Nephron progenitor cell (in vitro differentiated cells): ENCODE measurements at regions not wholly inside any gene's neighbourhood (a gene's known extent, or its start where the extent isn't known, plus 50 kb on each side); places are given as distances from the start of the nearest gene placed in this dataset.

Experiments
- DNase-seq: peaks from one replicate; pipeline ENCODE4 v3.0.0; 2021
- H3K27ac Mint-ChIP-seq: 2 replicates; pipeline ENCODE4 v1.8.0; 2021; ENCODE audit warnings: mild to moderate bottlenecking, moderate library complexity, mixed read lengths
- H3K27me3 Mint-ChIP-seq: 2 replicates; pipeline ENCODE4 v1.8.0; 2021; ENCODE audit warnings: mild to moderate bottlenecking, low read depth, mixed read lengths; ENCODE audit not compliant: poor library complexity
- H3K36me3 Mint-ChIP-seq: 2 replicates; pipeline ENCODE4 v1.8.0; 2021; ENCODE audit warnings: low read depth, mixed read lengths
- H3K4me1 Mint-ChIP-seq: 2 replicates; pipeline ENCODE4 v1.8.0; 2021; ENCODE audit warnings: mixed read lengths
- H3K4me3 Mint-ChIP-seq: 2 replicates; pipeline ENCODE4 v1.8.0; 2021; ENCODE audit warnings: mild to moderate bottlenecking, moderate library complexity, mixed read lengths
- H3K9me3 Mint-ChIP-seq: 2 replicates; pipeline ENCODE4 v1.8.0; 2021; ENCODE audit warnings: mild to moderate bottlenecking, moderate library complexity, mixed read lengths
- TF ChIP-seq, protein P1 (sequence below): fragments of 200-600 bp; sonication (generic); IDR thresholded peaks from 2 replicates; pipeline ENCODE4 v1.5.0; 2021; ENCODE audit warnings: antibody characterized with exemption

DNA sequence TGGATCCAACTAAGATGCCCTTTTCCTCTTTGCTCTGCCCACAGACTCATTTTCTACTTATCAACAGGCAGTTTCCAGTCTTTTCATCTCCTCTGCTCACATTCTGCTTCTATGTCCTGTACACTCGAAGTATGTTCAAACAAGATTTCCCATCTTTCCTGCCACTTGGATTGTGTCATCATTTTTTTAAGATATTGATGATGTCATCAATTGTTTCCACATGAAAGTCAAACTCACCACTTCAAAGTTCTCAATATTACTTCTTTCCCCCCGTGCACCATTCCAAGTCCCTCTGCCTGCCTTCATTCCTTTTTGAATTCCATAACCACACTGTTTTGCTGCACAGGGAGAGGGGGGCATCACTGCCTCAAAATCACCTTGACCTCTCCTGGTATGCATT lies 175.0 kb upstream of the RFX3 start:
- no peak overlapping the region for H3K4me3 Mint-ChIP-seq
- H3K27me3 Mint-ChIP-seq, result peaks cover 3% of the 10 kb centered on the region
- no peak overlapping the region for H3K27ac Mint-ChIP-seq
- peaks cover 19% of the 10 kb centered on the region for H3K9me3 Mint-ChIP-seq
- H3K4me1 Mint-ChIP-seq, result peaks cover 23% of the 10 kb centered on the region
- no peaks in the 10 kb centered on the region for H3K36me3 Mint-ChIP-seq
- DNase-seq, result no peak
- TF ChIP-seq, protein P1, sequence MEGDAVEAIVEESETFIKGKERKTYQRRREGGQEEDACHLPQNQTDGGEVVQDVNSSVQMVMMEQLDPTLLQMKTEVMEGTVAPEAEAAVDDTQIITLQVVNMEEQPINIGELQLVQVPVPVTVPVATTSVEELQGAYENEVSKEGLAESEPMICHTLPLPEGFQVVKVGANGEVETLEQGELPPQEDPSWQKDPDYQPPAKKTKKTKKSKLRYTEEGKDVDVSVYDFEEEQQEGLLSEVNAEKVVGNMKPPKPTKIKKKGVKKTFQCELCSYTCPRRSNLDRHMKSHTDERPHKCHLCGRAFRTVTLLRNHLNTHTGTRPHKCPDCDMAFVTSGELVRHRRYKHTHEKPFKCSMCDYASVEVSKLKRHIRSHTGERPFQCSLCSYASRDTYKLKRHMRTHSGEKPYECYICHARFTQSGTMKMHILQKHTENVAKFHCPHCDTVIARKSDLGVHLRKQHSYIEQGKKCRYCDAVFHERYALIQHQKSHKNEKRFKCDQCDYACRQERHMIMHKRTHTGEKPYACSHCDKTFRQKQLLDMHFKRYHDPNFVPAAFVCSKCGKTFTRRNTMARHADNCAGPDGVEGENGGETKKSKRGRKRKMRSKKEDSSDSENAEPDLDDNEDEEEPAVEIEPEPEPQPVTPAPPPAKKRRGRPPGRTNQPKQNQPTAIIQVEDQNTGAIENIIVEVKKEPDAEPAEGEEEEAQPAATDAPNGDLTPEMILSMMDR, result no peak

DNA sequence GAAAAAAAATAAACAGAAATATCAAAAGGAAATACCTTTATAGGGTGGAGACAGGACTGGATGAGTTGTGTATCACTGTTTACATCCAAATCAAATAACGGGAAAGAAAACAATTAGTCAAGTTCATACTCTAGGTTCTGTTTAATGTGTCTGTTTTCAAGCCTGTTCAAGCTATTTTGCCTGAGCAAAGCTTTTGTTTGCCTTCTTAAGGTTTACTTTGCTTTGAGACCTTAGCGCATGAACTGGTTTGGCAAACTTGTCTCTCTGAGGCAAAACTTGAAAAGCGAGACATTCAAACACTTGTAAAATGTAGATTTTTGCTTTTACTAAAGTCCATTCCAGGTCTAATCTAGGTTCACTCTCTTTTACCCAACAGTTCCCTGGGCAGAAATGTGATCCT lies 174.1 kb upstream of the RFX3 start:
- Mint-ChIP-seq H3K4me3 (no peak overlapping the region), H3K27ac (no peak overlapping the region), H3K27me3 (peaks cover 3% of the 10 kb centered on the region), H3K9me3 (peaks cover 12% of the 10 kb centered on the region), H3K36me3 (no peaks in the 10 kb centered on the region), H3K4me1 (peaks cover 23% of the 10 kb centered on the region)
- no peak for DNase-seq
- TF ChIP-seq, protein P1, result no peak

DNA sequence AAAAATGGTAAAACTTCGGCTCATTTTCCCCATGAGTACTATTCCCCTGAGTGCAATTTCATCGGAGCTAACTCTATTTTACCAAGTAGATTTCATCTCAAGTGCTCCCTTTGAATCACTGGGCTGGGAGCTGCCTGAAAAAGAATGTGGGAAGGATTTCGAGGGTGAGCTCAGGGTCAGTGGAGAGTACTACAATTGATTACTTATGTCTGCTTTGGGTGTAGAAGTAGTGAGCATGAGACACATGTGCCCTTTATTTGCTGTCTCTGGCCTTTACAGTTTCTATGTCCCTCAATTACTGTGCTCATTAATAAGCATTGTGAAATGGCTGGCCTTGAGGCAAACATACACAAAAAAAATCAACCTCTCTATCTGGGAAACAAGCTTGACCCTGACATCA lies 172.7 kb upstream of the RFX3 start:
- Mint-ChIP-seq H3K9me3 (peaks cover 11% of the 10 kb centered on the region), H3K4me3 (no peak overlapping the region)

DNA sequence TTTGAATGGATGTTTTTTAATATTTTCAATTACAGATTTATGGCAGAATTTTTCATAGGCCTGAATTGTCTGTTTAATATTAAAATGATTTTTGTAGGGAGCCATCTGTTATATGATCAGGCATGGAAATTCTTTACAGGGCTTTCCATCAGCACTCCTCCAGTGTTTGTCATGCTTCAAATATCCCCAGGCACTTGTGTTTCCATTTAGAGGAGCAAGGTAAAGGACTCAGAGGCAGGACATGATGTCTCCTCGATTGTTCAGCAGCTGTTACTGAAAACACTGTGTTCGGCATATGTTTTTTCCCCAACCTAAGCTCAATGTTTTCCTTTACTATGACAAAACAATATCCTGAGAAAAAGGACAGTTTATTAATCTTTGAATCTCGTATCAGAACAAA lies 172.3 kb upstream of the RFX3 start:
- no peak for DNase-seq
- Mint-ChIP-seq H3K9me3 (peaks cover 11% of the 10 kb centered on the region), H3K27me3 (peaks cover 3% of the 10 kb centered on the region), H3K4me3 (no peak overlapping the region), H3K4me1 (peaks cover 23% of the 10 kb centered on the region), H3K27ac (no peak overlapping the region), H3K36me3 (no peaks in the 10 kb centered on the region)
- TF ChIP-seq, protein P1, result no peak

More for the DNA sequence above, 172.7 kb upstream of the RFX3 start:
- H3K27ac Mint-ChIP-seq, result no peak overlapping the region
- no peaks in the 10 kb centered on the region for H3K36me3 Mint-ChIP-seq
- no peak for DNase-seq
- peaks cover 3% of the 10 kb centered on the region for H3K27me3 Mint-ChIP-seq
- TF ChIP-seq, protein P1, result no peak
- H3K4me1 Mint-ChIP-seq, result peaks cover 23% of the 10 kb centered on the region

DNA sequence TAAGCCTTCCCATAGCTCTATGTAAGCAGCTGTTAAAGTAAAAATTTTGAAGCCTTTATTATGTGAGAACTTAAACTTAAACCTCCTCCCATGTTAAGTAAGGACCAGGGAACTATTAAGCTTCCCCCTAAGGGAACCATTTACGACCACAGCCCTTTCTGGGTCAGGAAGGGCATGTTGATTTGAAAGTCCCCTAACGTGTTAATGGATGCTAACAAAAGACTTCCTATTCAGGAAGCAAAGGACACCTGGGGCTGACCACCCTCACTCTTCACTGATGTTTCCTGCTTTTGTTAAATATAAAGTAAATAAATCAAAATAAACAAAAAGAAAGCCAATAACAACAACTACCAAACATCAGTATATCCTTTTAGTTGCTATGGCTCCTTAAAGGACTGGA lies 170.6 kb upstream of the RFX3 start:
- H3K4me3 Mint-ChIP-seq, result no peak overlapping the region
- DNase-seq, result no peak
- TF ChIP-seq, protein P1, result no peak
- peaks cover 11% of the 10 kb centered on the region for H3K9me3 Mint-ChIP-seq
- no peaks in the 10 kb centered on the region for H3K36me3 Mint-ChIP-seq
- H3K27me3 Mint-ChIP-seq, result peaks cover 3% of the 10 kb centered on the region
- H3K4me1 Mint-ChIP-seq, result peaks cover 23% of the 10 kb centered on the region
- no peak overlapping the region for H3K27ac Mint-ChIP-seq

DNA sequence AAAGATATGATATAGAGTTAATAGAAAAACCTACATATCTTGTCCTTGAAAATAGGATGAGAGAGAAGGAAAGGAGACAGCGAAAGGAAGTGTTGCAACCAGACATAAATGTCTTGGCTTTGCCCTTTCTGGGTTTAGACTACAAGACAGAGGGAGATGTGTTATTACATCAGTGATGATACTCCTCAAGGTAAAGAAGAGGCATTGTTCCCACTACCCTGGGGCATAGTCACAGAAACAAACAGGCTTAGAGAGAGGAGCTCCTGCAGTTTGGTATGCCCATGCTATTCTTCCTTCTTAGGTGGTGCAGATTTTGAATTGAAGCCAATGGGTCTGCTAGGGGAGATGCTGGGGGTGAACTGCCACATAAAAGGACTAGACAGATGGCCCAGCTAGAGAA lies 166.8 kb upstream of the RFX3 start:
- Mint-ChIP-seq H3K36me3 (no peaks in the 10 kb centered on the region), H3K27ac (no peak overlapping the region), H3K4me1 (peaks cover 14% of the 10 kb centered on the region), H3K27me3 (peaks cover 6% of the 10 kb centered on the region), H3K4me3 (no peak overlapping the region), H3K9me3 (peaks cover 2% of the 10 kb centered on the region)
- no peak for DNase-seq
- TF ChIP-seq, protein P1, result no peak
